H9 (cell line): ENCODE measurements at regions not wholly inside any gene's neighbourhood (a gene's known extent, or its start where the extent isn't known, plus 50 kb on each side); places are given as distances from the start of the nearest gene placed in this dataset.

Experiments used
- DNase-seq: peaks from one replicate; pipeline ENCODE4 v3.0.0-alpha.2; 2017
- H2AFZ ChIP-seq: one replicate; pipeline ENCODE4 v1.6.1; 2013; ENCODE audit warnings: mild to moderate bottlenecking, low read length, control low read depth, moderate library complexity
- H2AK5ac ChIP-seq: 2 replicates; pipeline ENCODE4 v1.6.1; 2013; ENCODE audit warnings: low read length, control low read depth, mixed read lengths; ENCODE audit not compliant: insufficient read length
- H2BK120ac ChIP-seq: one replicate; pipeline ENCODE4 v1.6.1; 2013; ENCODE audit warnings: low read depth, mild to moderate bottlenecking, low read length, control low read depth, inconsistent platforms; ENCODE audit not compliant: poor library complexity, severe bottlenecking
- H2BK12ac ChIP-seq: 2 replicates; pipeline ENCODE4 v1.6.1; 2013; ENCODE audit warnings: low read length, control low read depth, mixed read lengths, low read depth; ENCODE audit not compliant: insufficient read length
- H2BK15ac ChIP-seq: 2 replicates; pipeline ENCODE4 v1.6.1; 2013; ENCODE audit warnings: low read depth, low read length, control low read depth
- H2BK20ac ChIP-seq: one replicate; pipeline ENCODE4 v1.6.1; 2013; ENCODE audit warnings: low read depth, mild to moderate bottlenecking, low read length, control low read depth, inconsistent platforms; ENCODE audit not compliant: poor library complexity, severe bottlenecking
- H2BK5ac ChIP-seq: 2 replicates; pipeline ENCODE4 v1.6.1; 2013; ENCODE audit warnings: low read length, control low read depth, mixed read lengths; ENCODE audit not compliant: insufficient read length
- H3K14ac ChIP-seq: 2 replicates; pipeline ENCODE4 v1.6.1; 2013; ENCODE audit warnings: low read length, control low read depth; ENCODE audit not compliant: insufficient read depth
- H3K18ac ChIP-seq: 2 replicates; pipeline ENCODE4 v1.6.1; 2013; ENCODE audit warnings: low read depth, mild to moderate bottlenecking, mixed read lengths, low read length, control low read depth; ENCODE audit not compliant: insufficient read length
- H3K23ac ChIP-seq: 2 replicates; pipeline ENCODE4 v1.6.1; 2013; ENCODE audit warnings: low read length, control low read depth, mixed read lengths, low read depth; ENCODE audit not compliant: insufficient read length
- H3K23me2 ChIP-seq: 2 replicates; pipeline ENCODE4 v1.6.1; 2013; ENCODE audit warnings: low read depth, mild to moderate bottlenecking, mixed read lengths, low read length, control low read depth; ENCODE audit not compliant: insufficient read length, poor library complexity, severe bottlenecking
- H3K27ac ChIP-seq: 2 replicates; pipeline ENCODE4 v1.5.1; 2013; ENCODE audit warnings: low read length, control low read depth, mixed read lengths, low read depth; ENCODE audit not compliant: insufficient read length
- H3K27me3 ChIP-seq: 2 replicates; pipeline ENCODE4 v1.6.1; 2013; ENCODE audit warnings: low read length, control low read depth, inconsistent platforms; ENCODE audit not compliant: insufficient read depth
- H3K4ac ChIP-seq: 2 replicates; pipeline ENCODE4 v1.6.1; 2013; ENCODE audit warnings: low read depth, mild to moderate bottlenecking, control low read depth, inconsistent platforms, low read length, moderate library complexity
- H3K4me1 ChIP-seq: 2 replicates; pipeline ENCODE4 v1.6.1; 2013; ENCODE audit warnings: low read length, control low read depth, inconsistent platforms; ENCODE audit not compliant: insufficient read depth
- H3K4me2 ChIP-seq: 2 replicates; pipeline ENCODE4 v1.6.1; 2013; ENCODE audit warnings: low read length, control low read depth, mixed read lengths; ENCODE audit not compliant: insufficient read length, insufficient read depth
- H3K56ac ChIP-seq: 2 replicates; pipeline ENCODE4 v1.6.1; 2013; ENCODE audit warnings: low read depth, mild to moderate bottlenecking, mixed read lengths, low read length, control low read depth; ENCODE audit not compliant: insufficient read length
- H3K79me1 ChIP-seq: 2 replicates; pipeline ENCODE4 v1.6.1; 2013; ENCODE audit warnings: low read depth, mild to moderate bottlenecking, moderate library complexity, low read length, control low read depth, inconsistent platforms; ENCODE audit not compliant: insufficient read depth, poor library complexity, severe bottlenecking
- H3K79me2 ChIP-seq: 2 replicates; pipeline ENCODE4 v1.6.1; 2013; ENCODE audit warnings: low read length, control low read depth, inconsistent platforms; ENCODE audit not compliant: insufficient read depth
- H3K9ac ChIP-seq: 2 replicates; pipeline ENCODE4 v1.6.1; 2013; ENCODE audit warnings: low read length, control low read depth, mixed read lengths; ENCODE audit not compliant: insufficient read length; ENCODE audit errors: extremely low read depth
- H3K9me3 ChIP-seq: one replicate; pipeline ENCODE4 v1.6.1; 2013; ENCODE audit warnings: low read depth, low read length, inconsistent platforms; ENCODE audit not compliant: control insufficient read depth
- H3T11ph ChIP-seq: one replicate; pipeline ENCODE4 v1.6.1; 2013; ENCODE audit warnings: mild to moderate bottlenecking, low read length, control low read depth, inconsistent platforms
- H4K20me1 ChIP-seq: one replicate; pipeline ENCODE4 v1.6.1; 2013; ENCODE audit not compliant: control insufficient read depth, insufficient read length, insufficient read depth
- H4K5ac ChIP-seq: 2 replicates; pipeline ENCODE4 v1.6.1; 2013; ENCODE audit warnings: low read depth, mild to moderate bottlenecking, mixed read lengths, low read length, control low read depth; ENCODE audit not compliant: insufficient read length
- H4K8ac ChIP-seq: replicated peaks from 2 replicates; pipeline ENCODE4 v1.6.1; 2013; ENCODE audit warnings: low read length, control low read depth, mixed read lengths, low read depth; ENCODE audit not compliant: insufficient read length
- H4K91ac ChIP-seq: 2 replicates; pipeline ENCODE4 v1.6.1; 2013; ENCODE audit warnings: low read depth, mild to moderate bottlenecking, moderate library complexity, mixed read lengths, low read length, control low read depth; ENCODE audit not compliant: insufficient read length
- H3K27ac Mint-ChIP-seq, 3 experiments: 2 replicates in 2 of 3; 3 replicates in 1 of 3; pipeline ENCODE4 v1.8.0; 2020 to 2021; ENCODE audit warnings: mixed read lengths in 3 of 3, mild to moderate bottlenecking in 1 of 3, moderate library complexity in 1 of 3
- H3K27me3 Mint-ChIP-seq: 2 replicates; pipeline ENCODE4 v1.8.0; 2021; ENCODE audit warnings: low read depth, mild to moderate bottlenecking, moderate library complexity, mixed read lengths
- H3K36me3 Mint-ChIP-seq, 3 experiments: 2 replicates in 2 of 3; 3 replicates in 1 of 3; pipeline ENCODE4 v1.8.0; 2020 to 2021; ENCODE audit warnings: low read depth in 3 of 3, mixed read lengths in 3 of 3; ENCODE audit not compliant: insufficient read depth in 1 of 3
- H3K4me1 Mint-ChIP-seq, 2 experiments: 2 replicates each; pipeline ENCODE4 v1.8.0; 2020; ENCODE audit warnings: mixed read lengths in 2 of 2
- H3K4me3 Mint-ChIP-seq, 2 experiments: 2 replicates in 1 of 2; 3 replicates in 1 of 2; pipeline ENCODE4 v1.8.0; 2020 to 2021; ENCODE audit warnings: mild to moderate bottlenecking in 2 of 2, mixed read lengths in 2 of 2, moderate library complexity in 1 of 2
- H3K9me3 Mint-ChIP-seq, 2 experiments: 2 replicates in 1 of 2; 3 replicates in 1 of 2; pipeline ENCODE4 v1.8.0; 2020; ENCODE audit warnings: mild to moderate bottlenecking in 2 of 2, mixed read lengths in 2 of 2, moderate library complexity in 1 of 2
- WGBS: extraction: QIAGEN DNeasy Blood & Tissue Kit; methylation state at CpG from one replicate; pipeline ENCODE4 v1.1.7; 2013; ENCODE audit warnings: missing lambda C conversion rate, low lambda C conversion rate, mixed read lengths; ENCODE audit not compliant: insufficient read length; ENCODE audit errors: extremely low coverage; 5-methylcytosine and 5-hydroxymethylcytosine counted together
- TF ChIP-seq, protein P1 (sequence below): fragments of 200-600 bp; sonication (generic); conservative IDR thresholded peaks from 3 replicates; pipeline ENCODE4 v1.8.0; 2021; ENCODE audit warnings: antibody characterized with exemption, mild to moderate bottlenecking

- no peak overlapping the region for H3T11ph ChIP-seq
- H3K23ac ChIP-seq: no peak overlapping the region
- H3K79me1 ChIP-seq: no peaks in the 10 kb centered on the region
- H2BK15ac ChIP-seq: no peak overlapping the region
- no peak overlapping the region for H3K56ac ChIP-seq
- no peaks in the 10 kb centered on the region for H3K9me3 ChIP-seq
- DNase-seq: no peak
- TF ChIP-seq, protein P1, sequence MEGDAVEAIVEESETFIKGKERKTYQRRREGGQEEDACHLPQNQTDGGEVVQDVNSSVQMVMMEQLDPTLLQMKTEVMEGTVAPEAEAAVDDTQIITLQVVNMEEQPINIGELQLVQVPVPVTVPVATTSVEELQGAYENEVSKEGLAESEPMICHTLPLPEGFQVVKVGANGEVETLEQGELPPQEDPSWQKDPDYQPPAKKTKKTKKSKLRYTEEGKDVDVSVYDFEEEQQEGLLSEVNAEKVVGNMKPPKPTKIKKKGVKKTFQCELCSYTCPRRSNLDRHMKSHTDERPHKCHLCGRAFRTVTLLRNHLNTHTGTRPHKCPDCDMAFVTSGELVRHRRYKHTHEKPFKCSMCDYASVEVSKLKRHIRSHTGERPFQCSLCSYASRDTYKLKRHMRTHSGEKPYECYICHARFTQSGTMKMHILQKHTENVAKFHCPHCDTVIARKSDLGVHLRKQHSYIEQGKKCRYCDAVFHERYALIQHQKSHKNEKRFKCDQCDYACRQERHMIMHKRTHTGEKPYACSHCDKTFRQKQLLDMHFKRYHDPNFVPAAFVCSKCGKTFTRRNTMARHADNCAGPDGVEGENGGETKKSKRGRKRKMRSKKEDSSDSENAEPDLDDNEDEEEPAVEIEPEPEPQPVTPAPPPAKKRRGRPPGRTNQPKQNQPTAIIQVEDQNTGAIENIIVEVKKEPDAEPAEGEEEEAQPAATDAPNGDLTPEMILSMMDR: no peak
- WGBS: no CpG with 5 or more reads among the region's 12 CpGs
- H4K91ac ChIP-seq: no peak overlapping the region
- H2AK5ac ChIP-seq: no peak overlapping the region
- no peak overlapping the region for H4K5ac ChIP-seq
- H3K4me1 ChIP-seq: no peaks in the 10 kb centered on the region
- no peak overlapping the region for H2BK20ac ChIP-seq
- no peak overlapping the region for H3K4me3 Mint-ChIP-seq
- peaks cover 1 to 3% of the 10 kb centered on the region in 2 experiments; a peak in 4 of 5 replicates for H3K9me3 Mint-ChIP-seq
- no peak overlapping the region for H4K8ac ChIP-seq
- H3K27ac Mint-ChIP-seq: no peak overlapping the region; a peak in 2 of 7 replicates
- no peak overlapping the region for H3K27ac ChIP-seq
- no peak overlapping the region for H2BK12ac ChIP-seq
- no peak overlapping the region for H2AFZ ChIP-seq
- peaks cover 2% of the 10 kb centered on the region for H3K27me3 Mint-ChIP-seq
- H4K20me1 ChIP-seq: no peaks in the 10 kb centered on the region
- H2BK5ac ChIP-seq: no peak overlapping the region
- H3K27me3 ChIP-seq: no peaks in the 10 kb centered on the region
- H3K36me3 Mint-ChIP-seq: no peaks in the 10 kb centered on the region
- H3K9ac ChIP-seq: no peak overlapping the region
- H2BK120ac ChIP-seq: no peak overlapping the region
- H3K79me2 ChIP-seq: no peaks in the 10 kb centered on the region
- H3K4ac ChIP-seq: no peak overlapping the region
- H3K4me2 ChIP-seq: no peak overlapping the region
- H3K23me2 ChIP-seq: no peaks in the 10 kb centered on the region
- no peaks in the 10 kb centered on the region for H3K4me1 Mint-ChIP-seq
- H3K14ac ChIP-seq: no peak overlapping the region
- no peak overlapping the region for H3K18ac ChIP-seq
Observed at GRCh38 chr2:415986-416610, 128.2 kb upstream of the ALKAL2 start.
